GM21717 (cell line): ENCODE measurements at regions not wholly inside any gene's neighbourhood (a gene's known extent, or its start where the extent isn't known, plus 50 kb on each side); places are given as distances from the start of the nearest gene placed in this dataset.
"Not testable (repeated sequence)": the region's sequence is repeated elsewhere in the genome, so short reads cannot be mapped to it uniquely, and the experiment has no call there.

Experiments used
- ATAC-seq: cut with Tn5 transposase; IDR thresholded peaks from one replicate; pipeline ENCODE4 v1.9.1; 2021; ENCODE audit warnings: mild to moderate bottlenecking, moderate library complexity; ENCODE audit not compliant: unreplicated experiment

GRCh38 chr20:5696011-5696559 is 54.1 kb upstream of the SHLD1 start:
- ATAC-seq, result no peak

GRCh38 chr20:5691918-5692618 is 58.1 kb upstream of the SHLD1 start:
- ATAC-seq, result peak; percentile 98

GRCh38 chr20:5689463-5689862 is 60.7 kb upstream of the SHLD1 start:
- no peak for ATAC-seq

- ATAC-seq, result no peak
Measured at GRCh38 chr20:5688431-5688972, 61.7 kb upstream of the SHLD1 start.

GRCh38 chr20:5687884-5688283 is 62.3 kb upstream of the SHLD1 start:
- no peak for ATAC-seq

GRCh38 chr20:5686384-5687105 is 63.7 kb upstream of the SHLD1 start:
- ATAC-seq, result no peak

- not testable (repeated sequence) for ATAC-seq
Measured at GRCh38 chr20:5682556-5682955, 67.6 kb upstream of the SHLD1 start.

GRCh38 chr20:5680192-5680591 is 69.4 kb upstream of the GPCPD1 start:
- no peak for ATAC-seq

GRCh38 chr20:5678777-5679176 is 68.0 kb upstream of the GPCPD1 start:
- no peak for ATAC-seq

- not testable (repeated sequence) for ATAC-seq
Measured at GRCh38 chr20:5677944-5678343, 67.1 kb upstream of the GPCPD1 start.

GRCh38 chr20:5677389-5677788 is 66.6 kb upstream of the GPCPD1 start:
- ATAC-seq, result no peak

- ATAC-seq, result no peak
Measured at GRCh38 chr20:5675103-5676091, 64.6 kb upstream of the GPCPD1 start.

- peak; percentile 88 for ATAC-seq
Measured at GRCh38 chr20:5674176-5674660, 63.4 kb upstream of the GPCPD1 start.

- no peak for ATAC-seq
Measured at GRCh38 chr20:5670874-5671273, 60.1 kb upstream of the GPCPD1 start.

GRCh38 chr20:5670036-5670536 is 59.3 kb upstream of the GPCPD1 start:
- ATAC-seq, result no peak

GRCh38 chr20:5668529-5668868 is 57.7 kb upstream of the GPCPD1 start:
- no peak for ATAC-seq

GRCh38 chr20:5667705-5668528 is 57.1 kb upstream of the GPCPD1 start:
- no peak for ATAC-seq

GRCh38 chr20:5665417-5665816 is 54.6 kb upstream of the GPCPD1 start:
- ATAC-seq, result no peak

GRCh38 chr20:5663396-5663795 is 52.6 kb upstream of the GPCPD1 start:
- ATAC-seq, result no peak

GRCh38 chr20:5662769-5663168 is 52.0 kb upstream of the GPCPD1 start:
- no peak for ATAC-seq
